ENCODE measurements at regions not wholly inside any gene's neighbourhood (a gene's known extent, or its start where the extent isn't known, plus 50 kb on each side); places are given as distances from the start of the nearest gene placed in this dataset.

DNA sequence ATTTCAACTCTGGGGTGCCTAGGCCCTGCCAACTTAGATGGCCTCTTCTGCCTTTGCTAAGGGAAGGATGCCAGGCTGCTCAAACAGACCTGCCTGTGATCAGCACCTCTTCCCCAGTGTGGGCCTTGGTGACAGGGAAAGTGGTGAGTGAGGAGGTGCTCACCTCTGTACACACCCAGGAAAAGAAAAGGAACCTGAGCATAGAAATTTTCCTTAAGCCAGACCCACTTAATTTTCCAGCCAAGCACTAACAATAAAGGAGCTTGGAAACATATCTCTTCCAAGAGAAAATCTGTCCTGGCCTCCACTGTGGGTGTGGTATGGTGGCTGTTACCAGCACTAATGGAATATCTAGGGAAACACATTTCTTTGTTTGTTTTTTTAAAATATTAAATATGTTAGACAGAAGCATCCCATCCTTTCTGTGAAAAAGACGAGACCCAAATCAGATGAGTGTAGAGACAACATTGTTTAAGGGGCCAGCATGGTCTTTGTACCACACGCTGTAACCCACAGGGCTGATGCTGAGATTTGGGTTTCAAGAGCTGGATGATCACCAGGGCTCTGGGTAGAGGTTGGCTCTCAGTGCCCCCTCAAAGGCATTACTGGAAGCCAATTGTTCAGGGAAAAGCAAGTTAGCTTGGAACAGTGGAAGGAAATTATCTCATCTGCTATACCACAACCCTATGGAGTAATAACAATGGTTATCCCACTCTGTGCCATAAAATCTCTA lies 472.2 kb downstream of the INSC start:
- DNase-seq: no peak

DNA sequence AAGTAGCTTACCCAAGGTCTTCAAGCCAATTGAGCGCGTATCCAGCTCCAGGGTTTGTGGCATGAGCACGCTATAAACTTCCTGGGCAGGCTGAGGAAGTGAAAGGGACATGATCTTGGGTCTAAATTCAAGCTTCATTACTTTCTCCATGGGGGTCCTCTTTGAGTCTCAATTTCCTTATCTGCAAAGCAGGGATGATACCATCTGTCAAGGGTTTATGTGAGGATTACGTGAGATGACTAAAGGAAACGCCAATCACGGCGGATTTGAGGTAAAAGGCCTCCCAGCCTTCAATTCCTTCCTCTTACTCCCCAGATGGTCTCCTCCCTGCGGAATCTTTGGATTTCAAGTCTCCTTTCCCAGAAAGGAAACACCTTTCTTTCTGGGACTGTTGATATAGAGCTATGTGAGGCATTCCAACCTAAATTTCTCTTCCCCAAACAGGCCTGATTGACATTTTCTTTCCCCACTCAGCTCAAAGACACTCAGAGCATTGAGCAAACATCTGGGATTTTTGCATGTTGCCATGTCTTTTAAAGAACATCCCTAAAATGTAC lies 474.4 kb downstream of the INSC start:
- DNase-seq: no peak

DNA sequence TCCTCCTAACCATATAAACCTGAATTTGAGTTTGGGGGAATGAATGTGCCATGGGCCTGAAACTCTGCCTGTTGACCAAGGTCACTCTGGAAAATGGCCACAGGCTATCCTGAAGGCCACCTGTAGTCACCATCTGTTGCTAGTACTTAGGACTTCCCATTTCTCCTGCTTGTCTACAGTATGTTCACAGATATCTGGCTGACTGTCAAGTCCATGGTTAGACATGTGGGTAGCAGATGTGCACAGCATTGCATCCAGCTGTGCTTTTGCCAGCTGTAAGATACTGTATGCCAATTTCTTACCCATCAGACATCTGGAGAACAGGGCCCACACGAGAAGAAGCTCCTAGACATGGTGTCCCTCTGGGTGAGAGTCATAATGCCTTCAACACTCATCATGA lies 475.4 kb downstream of the INSC start:
- no peak for DNase-seq

DNA sequence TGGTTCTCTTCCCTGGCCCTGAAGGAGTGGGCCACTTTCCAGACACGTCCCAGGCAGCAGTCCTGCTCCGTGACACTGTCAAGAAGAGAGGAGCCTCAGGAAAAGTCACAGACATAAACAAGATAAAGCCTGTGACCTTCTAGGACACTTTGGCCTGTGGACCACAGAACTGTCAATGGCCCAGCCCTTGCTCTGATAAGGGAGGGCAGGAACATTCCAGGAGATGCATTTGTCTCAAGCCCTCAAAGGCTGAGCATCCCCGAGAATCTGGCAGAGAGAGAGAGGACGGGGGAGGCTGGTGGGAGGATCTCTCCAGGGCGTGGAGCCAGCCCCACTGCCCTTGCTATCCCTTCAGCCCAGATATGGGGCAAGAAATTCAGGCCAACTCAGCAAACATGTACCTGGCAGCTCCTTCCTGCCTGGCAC lies 476.4 kb downstream of the INSC start:
- no peak for DNase-seq

DNA sequence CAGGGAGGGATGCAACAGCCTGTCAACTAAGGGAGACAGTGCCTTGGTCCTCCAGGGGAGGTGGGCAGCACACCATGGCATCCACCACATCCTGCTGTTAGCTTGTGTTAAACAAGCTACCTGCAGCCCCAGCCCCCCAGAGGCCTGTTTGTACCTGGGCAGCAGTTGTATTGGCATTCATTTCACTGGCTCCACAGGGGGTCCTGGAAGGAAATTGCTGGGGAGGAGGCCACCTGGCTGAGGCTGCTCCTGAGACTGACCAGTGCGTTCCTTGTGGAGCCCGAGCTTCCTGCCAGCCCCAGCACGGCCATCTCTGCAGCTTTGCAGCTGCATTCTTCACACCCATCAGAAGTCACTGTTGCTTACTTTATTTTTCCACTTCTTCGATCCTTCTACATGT lies 479.9 kb downstream of the INSC start:
- no peak for DNase-seq

DNA sequence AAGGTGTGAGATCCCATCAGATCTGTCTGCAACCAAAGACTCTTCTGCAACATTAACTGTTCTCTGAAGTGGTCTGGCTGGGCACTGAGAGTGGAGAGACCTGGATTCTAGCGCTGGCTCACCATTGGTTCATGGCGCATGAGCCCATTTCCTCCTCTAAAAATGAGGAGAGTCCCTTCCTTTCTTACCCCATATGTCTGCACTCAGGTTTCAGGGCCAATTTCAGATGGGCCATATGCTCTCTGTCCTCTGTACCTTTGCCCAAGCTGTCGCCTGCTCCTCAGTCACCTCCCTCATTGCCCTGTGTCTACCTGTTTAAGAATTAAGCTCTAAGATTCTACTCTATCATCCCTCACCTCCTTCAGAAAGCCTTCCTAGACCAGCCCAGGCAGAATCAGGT lies 484.7 kb downstream of the INSC start:
- no peak for DNase-seq

DNA sequence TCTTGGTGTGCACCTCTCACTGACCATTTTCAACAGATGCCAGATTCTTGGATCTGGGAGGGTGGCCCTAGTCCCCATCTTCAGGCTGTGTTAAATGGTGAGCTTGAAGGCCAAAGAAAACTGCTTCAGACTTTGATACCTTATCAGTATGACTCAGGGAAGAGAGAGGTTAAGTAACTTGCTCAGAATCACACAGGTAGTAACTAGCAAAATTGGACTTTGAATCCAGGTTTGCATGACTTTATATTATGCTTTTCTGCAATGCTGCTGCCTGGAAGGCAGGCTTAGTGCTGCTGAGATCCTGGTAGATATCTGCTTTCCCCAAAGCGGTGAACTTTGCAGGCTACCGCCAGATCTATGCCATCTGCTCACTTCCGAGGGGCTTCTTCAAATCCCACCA lies 487.3 kb downstream of the INSC start:
- no peak for DNase-seq

DNA sequence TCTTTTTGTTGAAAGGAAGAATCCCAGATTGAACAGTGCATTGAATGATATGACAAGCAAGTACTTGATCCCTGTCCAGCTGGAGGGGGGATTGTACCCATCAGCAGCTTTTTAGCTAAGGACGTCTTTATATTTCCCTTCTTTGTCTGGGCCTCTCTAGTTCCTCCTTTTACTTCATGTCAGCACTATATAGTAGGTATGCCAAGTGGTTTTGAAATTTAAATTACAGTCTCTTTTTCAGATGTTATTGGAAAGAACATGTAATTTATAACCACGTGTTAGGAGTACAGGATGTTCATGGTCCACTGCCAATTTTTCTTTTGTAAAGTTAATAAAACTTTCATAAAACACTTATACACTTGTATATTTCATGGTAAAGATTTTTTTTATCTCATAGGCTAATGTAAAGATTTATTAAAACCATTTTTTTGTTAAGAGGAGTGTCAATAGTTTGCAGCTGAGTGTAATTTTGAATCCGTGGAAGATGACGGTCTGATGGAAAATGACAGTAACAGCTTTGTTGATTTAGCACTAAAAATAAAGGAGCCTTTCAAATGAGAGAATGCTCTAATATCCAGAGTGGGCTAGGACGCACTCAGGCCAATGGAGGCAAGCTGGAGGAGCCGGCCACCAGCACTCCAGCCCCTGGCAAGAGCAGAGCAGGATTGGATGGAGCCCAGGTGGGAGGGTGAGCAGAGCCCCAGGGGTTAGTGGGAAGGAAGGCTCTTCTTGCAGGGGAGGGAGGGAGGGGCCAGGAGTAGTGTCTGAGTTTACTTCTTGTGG lies 488.3 kb downstream of the INSC start:
- DNase-seq: no peak

DNA sequence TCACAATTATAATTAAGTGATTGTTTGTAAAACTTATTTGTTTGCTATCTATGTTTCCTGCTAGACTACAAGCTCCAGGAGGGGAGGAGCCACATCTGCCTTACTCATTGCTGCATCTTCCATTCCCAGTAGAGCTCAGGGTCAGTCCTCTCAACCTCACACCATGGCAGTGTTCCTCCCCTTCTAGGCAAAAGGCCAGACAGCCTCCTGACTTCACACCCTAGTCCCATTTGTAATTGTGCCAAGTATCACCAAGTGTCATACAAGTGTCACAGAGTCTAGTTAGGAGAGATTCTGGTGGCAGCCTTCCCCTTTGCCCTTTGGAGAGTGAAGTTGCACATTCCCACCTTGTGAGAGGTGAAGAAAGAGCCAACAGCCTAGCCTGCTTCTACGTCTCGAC lies 490.4 kb downstream of the INSC start:
- no peak for DNase-seq

DNA sequence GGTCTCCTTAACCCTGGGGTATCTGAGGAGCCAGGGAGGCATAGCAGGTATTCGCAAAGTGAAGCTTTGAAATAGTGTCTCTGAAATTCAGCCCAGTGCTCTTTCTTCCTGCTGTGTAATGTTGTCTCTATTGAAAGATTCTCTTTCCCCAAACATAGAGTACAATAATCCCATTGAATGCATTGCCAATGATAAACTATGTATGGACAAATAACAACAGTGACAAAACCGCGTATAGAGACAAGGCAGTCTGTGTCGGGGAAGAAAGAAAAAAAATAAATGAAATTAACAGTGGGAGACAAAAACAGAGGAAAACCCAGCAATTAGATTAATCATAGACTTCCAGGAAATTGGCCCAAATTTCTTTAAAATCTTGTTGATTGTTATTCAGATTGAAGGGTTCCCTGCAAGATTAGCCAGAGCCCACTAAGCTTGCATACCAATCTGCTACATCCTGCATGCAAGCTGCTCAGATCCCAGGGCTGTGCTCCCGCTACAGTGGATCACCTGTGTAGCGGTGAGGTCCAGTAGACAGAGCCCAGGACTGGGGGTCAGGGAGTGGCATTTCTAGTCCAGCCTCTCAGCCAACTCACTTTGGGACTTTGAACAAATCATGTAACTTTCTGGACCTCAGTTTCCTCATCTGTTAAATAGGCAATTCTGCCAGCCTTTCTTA lies 492.8 kb downstream of the INSC start:
- DNase-seq: no peak

DNA sequence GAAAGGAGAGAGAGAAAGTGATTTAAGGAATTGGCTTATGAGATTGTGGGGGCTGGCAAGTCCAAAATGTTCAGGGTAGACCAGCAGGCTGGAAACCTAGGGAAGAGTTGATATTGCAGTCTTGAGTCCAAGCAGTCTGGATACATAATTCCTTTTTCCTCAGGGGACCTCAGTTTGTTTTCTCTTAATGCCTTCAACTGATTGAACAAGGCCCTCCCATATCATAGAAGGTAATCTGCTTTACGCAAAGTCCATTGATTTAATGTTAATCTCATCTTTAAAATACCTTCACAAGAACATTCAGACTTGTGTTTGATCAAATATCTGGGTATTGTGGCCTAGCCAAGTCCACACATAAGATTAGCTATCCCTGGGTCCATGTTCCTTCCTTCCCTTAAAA lies 494.7 kb downstream of the INSC start:
- DNase-seq: no peak

DNA sequence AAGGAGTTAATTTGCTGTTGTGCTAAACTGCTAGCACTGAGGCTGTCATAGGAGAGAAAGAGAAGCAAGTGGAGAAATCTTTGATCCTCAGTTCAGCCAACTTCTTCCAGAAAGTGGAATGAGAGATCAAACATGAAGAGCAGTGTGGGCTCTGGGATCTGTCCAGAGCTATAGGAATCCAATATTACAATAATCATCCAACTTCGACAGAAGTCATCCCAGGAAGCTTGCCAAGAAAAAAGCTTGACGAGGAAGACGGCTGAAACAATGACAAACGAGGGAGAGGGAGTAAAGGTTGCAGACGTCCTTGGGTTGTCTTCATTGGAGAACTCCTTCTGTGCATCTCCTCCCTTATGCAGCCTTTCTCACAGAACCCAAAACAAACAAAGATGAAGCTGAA lies 496.2 kb downstream of the INSC start:
- DNase-seq: no peak

DNA sequence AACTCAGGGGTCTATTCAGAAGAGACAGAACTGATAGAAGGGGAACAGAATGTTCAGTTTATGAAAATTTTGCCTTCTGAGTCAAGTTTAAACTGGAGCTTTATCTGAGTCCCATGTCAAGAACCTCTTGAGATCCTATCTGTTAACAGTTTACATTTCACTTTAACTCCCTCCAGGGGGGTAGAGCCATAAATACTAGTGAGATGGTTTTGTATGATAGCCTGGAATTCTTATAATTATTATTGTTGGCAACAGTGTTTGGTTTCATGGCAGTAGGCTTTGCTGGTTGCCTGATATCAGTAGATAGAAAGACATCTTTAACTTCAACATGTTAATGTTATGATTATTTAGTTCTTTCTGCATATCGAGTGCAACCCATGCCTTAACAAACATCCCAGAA lies 498.5 kb downstream of the INSC start:
- no peak for DNase-seq

DNA sequence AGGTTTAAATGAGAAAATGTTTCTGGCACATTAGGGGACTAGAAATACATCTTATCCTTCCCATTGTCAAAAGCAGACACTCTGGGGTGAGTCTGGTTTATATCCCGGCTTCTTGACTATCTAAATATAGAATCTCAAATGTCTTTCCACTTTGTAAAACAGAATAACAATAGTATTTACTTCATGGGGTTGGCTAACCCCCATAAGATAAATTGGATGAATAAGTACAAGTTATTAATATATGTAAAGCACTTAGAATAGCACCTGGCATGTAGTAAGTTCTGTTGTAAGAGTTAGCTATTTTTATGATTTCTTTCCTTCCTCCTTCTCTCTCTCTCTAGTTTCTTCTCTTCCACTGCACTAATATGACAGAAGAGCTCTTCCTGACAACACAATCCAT lies 499.1 kb downstream of the INSC start:
- no peak for DNase-seq

DNA sequence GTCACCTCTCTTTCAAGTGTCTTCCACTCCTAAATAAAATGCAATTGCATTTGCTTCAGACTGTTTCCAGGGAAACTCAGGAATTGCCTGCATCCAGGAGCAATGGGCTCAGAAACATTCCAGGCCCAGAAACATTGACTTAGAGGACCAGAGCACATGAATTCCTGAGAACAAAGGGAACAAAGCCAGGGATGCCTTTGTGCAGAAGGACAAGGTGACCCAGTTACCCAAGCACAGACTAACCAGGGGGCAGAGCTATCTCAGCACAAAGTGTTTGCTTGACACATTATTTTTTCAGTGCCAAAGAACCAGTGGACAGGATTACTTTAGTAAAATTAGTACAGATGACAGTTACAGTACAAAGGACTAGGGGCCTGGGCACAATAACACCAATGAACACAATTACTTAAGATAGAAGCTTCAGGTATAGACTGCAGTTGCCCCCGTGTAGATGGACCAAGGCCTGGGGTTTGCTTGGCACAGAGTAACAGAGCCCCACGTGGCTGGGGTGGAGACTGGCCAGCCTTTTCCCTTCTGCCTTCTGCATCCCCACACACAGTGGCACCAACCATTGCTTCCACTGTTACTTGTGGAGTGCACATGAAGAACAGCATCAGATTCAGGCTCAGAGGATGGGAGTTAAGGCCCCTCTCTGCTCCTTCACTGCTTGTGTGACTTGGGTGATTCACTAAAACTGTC lies 500.8 kb downstream of the INSC start:
- DNase-seq: no peak

DNA sequence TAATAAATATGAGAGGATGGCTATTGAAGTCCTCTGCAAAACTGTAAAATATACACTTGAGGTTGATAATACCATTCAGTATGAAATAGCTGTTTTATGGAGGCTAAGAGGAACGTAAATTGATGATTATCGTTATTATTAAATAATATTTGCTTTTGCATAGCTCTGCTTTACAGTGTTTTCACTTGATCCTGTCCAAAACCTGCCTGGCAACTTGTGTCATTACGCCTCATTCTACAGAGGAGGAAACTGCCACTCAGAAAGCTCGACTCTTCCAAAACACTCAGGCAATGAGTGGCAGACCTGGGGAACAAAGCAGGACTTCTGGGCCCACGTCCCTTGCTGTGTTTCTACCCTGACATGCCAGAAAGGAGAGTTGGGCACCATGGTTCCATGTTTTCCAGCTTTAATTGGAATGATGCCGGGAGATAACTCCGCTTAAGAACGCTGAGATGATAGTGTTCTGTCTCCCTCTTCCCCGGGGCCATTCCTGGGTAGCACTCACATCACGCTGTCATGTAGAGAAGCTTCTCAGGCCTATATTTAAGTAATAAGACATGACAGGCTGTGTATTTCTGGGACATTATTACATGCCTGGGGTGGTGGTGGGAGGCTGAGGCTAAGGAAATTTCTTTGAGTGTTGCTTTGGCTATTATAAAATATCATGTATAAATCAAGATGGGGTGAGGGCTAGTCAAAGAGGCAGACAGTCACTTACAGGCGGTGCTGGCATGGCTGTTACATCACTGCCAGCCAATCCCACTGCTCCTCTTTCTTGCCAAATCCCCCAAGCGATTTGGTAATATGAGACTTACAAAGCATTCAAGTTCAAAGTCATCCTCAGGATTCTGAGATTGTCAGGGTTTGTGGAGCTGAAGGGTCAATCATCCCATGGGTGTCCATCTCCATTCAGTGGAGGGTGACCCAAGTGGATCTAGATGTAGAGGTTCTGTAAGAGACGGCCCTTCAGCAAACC lies 501.7 kb downstream of the INSC start:
- no peak for DNase-seq

DNA sequence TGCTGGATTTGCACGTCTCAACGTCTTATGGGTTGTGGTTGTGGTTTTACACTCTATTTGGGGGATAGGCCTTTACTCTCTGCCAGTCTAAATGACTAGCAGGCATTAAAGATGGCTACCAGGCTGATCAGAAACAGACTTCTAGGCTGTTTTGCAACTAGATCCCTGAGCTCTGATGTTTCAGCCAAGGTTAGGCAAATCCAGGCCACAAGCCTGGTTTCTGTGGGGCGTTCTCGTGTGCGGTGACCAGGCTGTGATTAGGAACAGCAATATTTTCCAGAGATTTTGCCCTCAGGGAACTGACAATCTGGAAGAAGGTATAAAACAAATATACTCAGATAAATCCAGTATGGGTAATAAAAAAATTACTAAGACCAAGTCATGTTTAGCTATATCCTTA lies 502.4 kb downstream of the INSC start:
- DNase-seq: no peak

DNA sequence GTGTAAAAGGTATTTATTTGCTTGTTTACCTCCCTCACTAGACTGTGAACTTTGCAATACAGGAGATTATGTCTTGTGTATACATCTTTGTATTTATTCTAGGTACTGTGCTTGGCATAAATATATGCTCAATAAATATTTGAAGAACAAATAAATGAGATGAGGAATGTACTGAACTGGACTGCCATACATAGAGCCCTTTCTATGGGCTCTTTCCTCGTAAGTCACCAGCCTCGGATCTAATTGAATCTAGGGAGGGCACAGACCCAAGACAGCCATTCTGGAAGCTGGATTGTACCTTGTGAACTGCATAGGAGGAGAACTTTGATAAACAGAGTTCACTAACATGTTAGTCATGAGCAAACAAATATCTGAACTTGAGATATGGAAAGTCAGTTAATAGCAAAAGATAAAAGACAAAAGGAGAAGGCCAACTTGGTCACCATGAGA lies 503.9 kb downstream of the INSC start:
- no peak for DNase-seq

DNA sequence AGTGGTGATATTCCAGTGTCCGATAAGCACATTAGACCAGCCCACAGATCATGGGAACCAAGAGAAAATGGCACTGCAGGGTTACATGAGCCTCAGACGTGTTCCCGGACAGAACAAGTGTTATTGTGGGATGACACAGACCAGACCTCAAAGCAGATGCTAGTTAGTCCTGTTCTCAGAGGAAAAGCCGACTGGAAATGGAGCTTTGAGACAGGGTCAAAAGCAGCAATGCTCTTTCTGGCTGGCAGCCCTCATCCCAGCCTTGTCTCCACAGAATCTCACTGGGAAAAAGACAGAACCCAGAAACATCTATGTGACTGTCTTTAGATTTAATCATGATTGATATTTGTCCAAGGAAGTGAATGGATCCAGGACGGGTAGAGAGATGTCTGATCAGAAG lies 506.8 kb downstream of the INSC start:
- no peak for DNase-seq

DNA sequence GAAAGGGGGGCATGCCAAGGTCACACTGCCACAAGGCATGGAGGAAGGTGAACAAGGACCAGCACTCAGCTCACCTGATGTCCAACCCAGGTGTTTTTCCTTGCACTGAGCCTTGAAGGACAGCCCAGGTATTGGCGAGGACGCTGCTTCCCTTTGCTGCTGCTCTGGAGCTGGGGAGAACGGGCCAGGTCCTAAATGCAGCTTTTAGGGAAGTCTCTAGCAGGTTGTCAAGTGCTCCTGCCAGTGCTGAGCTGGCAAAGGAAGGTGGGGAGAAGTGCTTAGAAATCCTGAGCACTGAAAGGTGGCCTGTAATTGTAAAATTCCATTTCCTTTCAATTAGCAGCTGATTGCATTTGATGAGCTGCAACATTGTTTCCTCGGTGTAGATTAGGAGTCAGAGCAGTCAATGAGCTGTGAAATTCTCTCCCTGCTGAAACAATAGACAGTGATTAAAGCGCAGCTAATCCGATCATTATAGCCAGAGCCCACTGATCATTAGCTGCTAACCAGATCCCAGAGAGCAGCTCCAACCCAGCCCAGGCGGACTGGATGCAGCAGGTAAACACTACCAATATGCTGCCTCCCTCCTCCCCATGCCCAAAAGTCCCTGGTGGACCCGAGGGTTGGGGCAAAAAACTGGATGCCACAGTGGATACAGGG lies 507.6 kb downstream of the INSC start:
- no peak for DNase-seq

DNA sequence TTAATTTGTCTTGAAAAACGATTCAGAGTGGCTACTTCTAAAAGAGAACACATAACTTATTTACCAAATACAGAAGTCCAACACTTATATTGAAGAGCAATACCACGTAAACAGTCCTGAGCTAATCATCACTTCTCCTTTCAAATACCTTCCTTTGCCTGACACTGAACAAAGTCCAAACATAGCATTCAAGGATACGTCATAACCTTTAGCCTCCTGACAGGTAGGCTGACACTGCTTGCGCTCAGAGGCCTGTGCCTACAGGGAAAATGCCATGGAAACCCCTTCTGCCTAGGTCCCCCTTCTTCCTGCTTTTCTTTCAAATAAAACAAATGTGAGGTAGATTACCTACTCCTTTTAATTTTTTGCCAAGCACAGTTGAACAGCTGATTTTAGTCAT lies 510.0 kb downstream of the INSC start:
- DNase-seq: no peak

Data from fibroblast of skin of right biceps (primary cell).